HepG2 (cell line): ENCODE measurements at regions not wholly inside any gene's neighbourhood (a gene's known extent, or its start where the extent isn't known, plus 50 kb on each side); places are given as distances from the start of the nearest gene placed in this dataset.

Source experiments
- BCL6 ChIP-seq: IDR thresholded peaks from 2 replicates; pipeline ENCODE4 v1.6.1; 2016; ENCODE audit warnings: missing genetic modification reagents, missing compliant biosample characterization
- DPF2 ChIP-seq: sonication (generic); formaldehyde crosslinking; IDR thresholded peaks from 2 replicates; pipeline ENCODE4 v1.4.0; 2020; ENCODE audit warnings: mild to moderate bottlenecking, low read depth, missing genetic modification reagents, borderline replicate concordance
- HINFP ChIP-seq: sonication (generic); formaldehyde crosslinking; IDR thresholded peaks from 2 replicates; pipeline ENCODE4 v1.4.0; 2020; ENCODE audit warnings: low read depth, mild to moderate bottlenecking, missing genetic modification reagents
- HNRNPK ChIP-seq: fragments of 200-400 bp; formaldehyde crosslinking; IDR thresholded peaks from 2 replicates; pipeline ENCODE4 v1.6.1; 2018; ENCODE audit warnings: low read length, low read depth, moderate library complexity, mild to moderate bottlenecking; ENCODE audit not compliant: poor library complexity, severe bottlenecking
- IRF2 ChIP-seq: IDR thresholded peaks from 2 replicates; pipeline ENCODE4 v1.6.1; 2018; ENCODE audit warnings: missing genetic modification reagents, missing compliant biosample characterization
- MED1 ChIP-seq: sonication (generic); formaldehyde crosslinking; IDR thresholded peaks from 2 replicates; pipeline ENCODE4 v1.4.0; 2020; ENCODE audit warnings: missing genetic modification reagents
- NR1H2 ChIP-seq: sonication (generic); formaldehyde crosslinking; IDR thresholded peaks from 2 replicates; pipeline ENCODE4 v1.8.1; 2022; ENCODE audit warnings: low read depth, missing genetic modification reagents, borderline replicate concordance
- PPARG ChIP-seq: conservative IDR thresholded peaks from 2 replicates; pipeline ENCODE4 v1.6.1; 2016; ENCODE audit warnings: missing biosample characterization, missing genetic modification reagents
- RBM22 ChIP-seq: fragments of 200-400 bp; formaldehyde crosslinking; optimal IDR thresholded peaks from 2 replicates; pipeline ENCODE3; 2017; ENCODE audit warnings: mild to moderate bottlenecking, low read length, moderate library complexity
- RXRB ChIP-seq: IDR thresholded peaks from 2 replicates; pipeline ENCODE4 v1.6.1; 2016; ENCODE audit warnings: borderline replicate concordance, missing genetic modification reagents, missing compliant biosample characterization
- THAP9 ChIP-seq: sonication (generic); formaldehyde crosslinking; IDR thresholded peaks from 2 replicates; pipeline ENCODE4; 2020; ENCODE audit warnings: missing genetic modification reagents, mild to moderate bottlenecking, borderline replicate concordance
- ZNF382 ChIP-seq: sonication (generic); formaldehyde crosslinking; IDR thresholded peaks from 2 replicates; pipeline ENCODE4 v1.5.0; 2020; ENCODE audit warnings: missing genetic modification reagents, mild to moderate bottlenecking, borderline replicate concordance
- ZNF546 ChIP-seq: sonication (generic); formaldehyde crosslinking; conservative IDR thresholded peaks from 2 replicates; pipeline ENCODE4 v1.8.1; 2023; ENCODE audit warnings: mild to moderate bottlenecking, missing genetic modification reagents
- ZNF550 ChIP-seq: sonication (generic); formaldehyde crosslinking; IDR thresholded peaks from 2 replicates; pipeline ENCODE4 v1.4.0; 2020; ENCODE audit warnings: mild to moderate bottlenecking, missing genetic modification reagents, borderline replicate concordance
- ZNF572 ChIP-seq: sonication (generic); formaldehyde crosslinking; IDR thresholded peaks from 2 replicates; pipeline ENCODE4 v1.5.1; 2020; ENCODE audit warnings: mild to moderate bottlenecking, missing genetic modification reagents
- ZSCAN5A ChIP-seq: sonication (generic); formaldehyde crosslinking; IDR thresholded peaks from 2 replicates; pipeline ENCODE4 v1.8.0; 2022; ENCODE audit warnings: mild to moderate bottlenecking, missing genetic modification reagents, borderline replicate concordance
- TF ChIP-seq, protein P1 (sequence below): sonication (generic); formaldehyde crosslinking; IDR thresholded peaks from 2 replicates; pipeline ENCODE4 v1.4.0; 2020; ENCODE audit warnings: missing genetic modification reagents
- TF ChIP-seq, protein P2 (sequence below): sonication (generic); formaldehyde crosslinking; IDR thresholded peaks from 2 replicates; pipeline ENCODE4 v1.5.0; 2020; ENCODE audit warnings: mild to moderate bottlenecking, missing genetic modification reagents, moderate library complexity

- TF ChIP-seq NR1H2 (CRISPR knock-in tag): no peak
- TF ChIP-seq HINFP (CRISPR knock-in tag): no peak
- no peak for TF ChIP-seq ZNF382 (CRISPR knock-in tag)
- TF ChIP-seq HNRNPK: no peak
- peak; percentile 89 for TF ChIP-seq RXRB
- no peak for TF ChIP-seq ZNF550 (CRISPR knock-in tag)
- TF ChIP-seq THAP9 (CRISPR knock-in tag): peak; percentile 76; the same call in 1 of the 2 replicates
- 0 out of 2 replicates have a peak, but pooled peaks have one; percentile 48 for TF ChIP-seq IRF2 (CRISPR knock-in tag)
- peak; percentile 82 for TF ChIP-seq PPARG (CRISPR knock-in tag)
- no peak for TF ChIP-seq ZSCAN5A (CRISPR knock-in tag)
- no peak for TF ChIP-seq DPF2 (CRISPR knock-in tag)
- TF ChIP-seq, protein P1, sequence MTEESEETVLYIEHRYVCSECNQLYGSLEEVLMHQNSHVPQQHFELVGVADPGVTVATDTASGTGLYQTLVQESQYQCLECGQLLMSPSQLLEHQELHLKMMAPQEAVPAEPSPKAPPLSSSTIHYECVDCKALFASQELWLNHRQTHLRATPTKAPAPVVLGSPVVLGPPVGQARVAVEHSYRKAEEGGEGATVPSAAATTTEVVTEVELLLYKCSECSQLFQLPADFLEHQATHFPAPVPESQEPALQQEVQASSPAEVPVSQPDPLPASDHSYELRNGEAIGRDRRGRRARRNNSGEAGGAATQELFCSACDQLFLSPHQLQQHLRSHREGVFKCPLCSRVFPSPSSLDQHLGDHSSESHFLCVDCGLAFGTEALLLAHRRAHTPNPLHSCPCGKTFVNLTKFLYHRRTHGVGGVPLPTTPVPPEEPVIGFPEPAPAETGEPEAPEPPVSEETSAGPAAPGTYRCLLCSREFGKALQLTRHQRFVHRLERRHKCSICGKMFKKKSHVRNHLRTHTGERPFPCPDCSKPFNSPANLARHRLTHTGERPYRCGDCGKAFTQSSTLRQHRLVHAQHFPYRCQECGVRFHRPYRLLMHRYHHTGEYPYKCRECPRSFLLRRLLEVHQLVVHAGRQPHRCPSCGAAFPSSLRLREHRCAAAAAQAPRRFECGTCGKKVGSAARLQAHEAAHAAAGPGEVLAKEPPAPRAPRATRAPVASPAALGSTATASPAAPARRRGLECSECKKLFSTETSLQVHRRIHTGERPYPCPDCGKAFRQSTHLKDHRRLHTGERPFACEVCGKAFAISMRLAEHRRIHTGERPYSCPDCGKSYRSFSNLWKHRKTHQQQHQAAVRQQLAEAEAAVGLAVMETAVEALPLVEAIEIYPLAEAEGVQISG (CRISPR knock-in tag): 0 out of 2 replicates have a peak, but pooled peaks have one; percentile 61
- no peak for TF ChIP-seq RBM22
- TF ChIP-seq MED1 (CRISPR knock-in tag): peak; percentile 88
- TF ChIP-seq BCL6 (CRISPR knock-in tag): peak; percentile 76
- TF ChIP-seq ZNF546 (CRISPR knock-in tag): no peak
- TF ChIP-seq ZNF572 (CRISPR knock-in tag): no peak
- TF ChIP-seq, protein P2, sequence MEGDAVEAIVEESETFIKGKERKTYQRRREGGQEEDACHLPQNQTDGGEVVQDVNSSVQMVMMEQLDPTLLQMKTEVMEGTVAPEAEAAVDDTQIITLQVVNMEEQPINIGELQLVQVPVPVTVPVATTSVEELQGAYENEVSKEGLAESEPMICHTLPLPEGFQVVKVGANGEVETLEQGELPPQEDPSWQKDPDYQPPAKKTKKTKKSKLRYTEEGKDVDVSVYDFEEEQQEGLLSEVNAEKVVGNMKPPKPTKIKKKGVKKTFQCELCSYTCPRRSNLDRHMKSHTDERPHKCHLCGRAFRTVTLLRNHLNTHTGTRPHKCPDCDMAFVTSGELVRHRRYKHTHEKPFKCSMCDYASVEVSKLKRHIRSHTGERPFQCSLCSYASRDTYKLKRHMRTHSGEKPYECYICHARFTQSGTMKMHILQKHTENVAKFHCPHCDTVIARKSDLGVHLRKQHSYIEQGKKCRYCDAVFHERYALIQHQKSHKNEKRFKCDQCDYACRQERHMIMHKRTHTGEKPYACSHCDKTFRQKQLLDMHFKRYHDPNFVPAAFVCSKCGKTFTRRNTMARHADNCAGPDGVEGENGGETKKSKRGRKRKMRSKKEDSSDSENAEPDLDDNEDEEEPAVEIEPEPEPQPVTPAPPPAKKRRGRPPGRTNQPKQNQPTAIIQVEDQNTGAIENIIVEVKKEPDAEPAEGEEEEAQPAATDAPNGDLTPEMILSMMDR: peak; percentile 81
Observed at GRCh38 chr2:8599421-8600242, 82.2 kb upstream of the ID2 start (continued).
